Left ventricle myocardium inferior (tissue), 1 donor: ENCODE measurements at regions not wholly inside any gene's neighbourhood (a gene's known extent, or its start where the extent isn't known, plus 50 kb on each side); places are given as distances from the start of the nearest gene placed in this dataset.

ENCODE experiments used
- DNase-seq: peaks from one replicate; pipeline ENCODE4 v3.0.0-alpha.2; 2020
- H3K27ac ChIP-seq: fragments of 200-600 bp; replicated peaks from 2 replicates; pipeline ENCODE4 v1.8.0; 2021
- H3K27me3 ChIP-seq: fragments of 200-600 bp; 2 replicates; pipeline ENCODE4 v1.8.0; 2021; ENCODE audit warnings: low read depth
- H3K36me3 ChIP-seq: fragments of 200-600 bp; 2 replicates; pipeline ENCODE4 v1.8.0; 2021
- H3K4me1 ChIP-seq: fragments of 200-600 bp; 2 replicates; pipeline ENCODE4 v1.8.0; 2021
- H3K4me3 ChIP-seq: fragments of 200-600 bp; 2 replicates; pipeline ENCODE4 v1.8.0; 2021; ENCODE audit warnings: mild to moderate bottlenecking, moderate library complexity
- H3K9me3 ChIP-seq: fragments of 200-600 bp; replicated peaks from 2 replicates; pipeline ENCODE4 v1.8.0; 2021
- CTCF ChIP-seq: fragments of 200-600 bp; IDR thresholded peaks from 2 replicates; pipeline ENCODE4 v1.8.0; 2021; ENCODE audit warnings: antibody characterized with exemption, mild to moderate bottlenecking, borderline replicate concordance
- intact Hi-C: fragments of 100-400 bp; cut with micrococcal nuclease; formaldehyde crosslinking; loops from one replicate; pipeline ENCODE4 v1.11.0; 2022
- donor health status: DM: no; HTN: yes; CAD: no; lungs with severe emphysema.

GRCh38 chr12:85573635-85574214, 262.5 kb downstream of the RASSF9 start:
- intact Hi-C loops, result loop anchor here (2.0 kb wide), 1 partner anchor 293 kb away; no protein-coding TSS in a partner anchor
- Histone ChIP-seq H3K27ac (no peak overlapping the region), H3K4me1 (no peaks in the 10 kb centered on the region), H3K36me3 (no peaks in the 10 kb centered on the region), H3K27me3 (no peaks in the 10 kb centered on the region), H3K9me3 (no peaks in the 10 kb centered on the region), H3K4me3 (no peak overlapping the region)
- DNase-seq, result no peak
- TF ChIP-seq CTCF, result no peak

DNA sequence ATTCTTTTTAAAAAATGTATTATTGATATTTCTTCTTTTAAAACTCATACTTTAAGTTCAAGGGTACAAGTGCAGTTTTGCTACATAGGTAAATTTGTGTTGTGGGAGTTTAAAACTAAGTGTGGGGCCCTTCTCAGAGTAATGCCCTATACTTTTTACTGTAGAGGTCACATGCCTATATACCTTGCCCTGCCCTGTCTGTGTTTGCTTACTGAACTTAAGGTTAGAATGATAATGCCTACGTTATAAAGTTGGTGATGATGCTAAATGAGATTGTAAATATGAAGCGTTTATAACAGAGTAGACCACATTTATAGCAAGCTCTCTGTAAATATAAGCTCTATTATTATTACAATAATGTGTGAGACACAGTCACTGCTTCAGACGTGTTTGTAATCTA, 261.9 kb downstream of the RASSF9 start:
- Histone ChIP-seq H3K27ac (no peak overlapping the region), H3K36me3 (no peaks in the 10 kb centered on the region), H3K9me3 (no peaks in the 10 kb centered on the region), H3K4me1 (no peaks in the 10 kb centered on the region), H3K4me3 (no peak overlapping the region), H3K27me3 (no peaks in the 10 kb centered on the region)
- intact Hi-C loops, result loop anchor here (2.0 kb wide), 1 partner anchor 293 kb away; no protein-coding TSS in a partner anchor
- no peak for TF ChIP-seq CTCF
- no peak for DNase-seq

DNA sequence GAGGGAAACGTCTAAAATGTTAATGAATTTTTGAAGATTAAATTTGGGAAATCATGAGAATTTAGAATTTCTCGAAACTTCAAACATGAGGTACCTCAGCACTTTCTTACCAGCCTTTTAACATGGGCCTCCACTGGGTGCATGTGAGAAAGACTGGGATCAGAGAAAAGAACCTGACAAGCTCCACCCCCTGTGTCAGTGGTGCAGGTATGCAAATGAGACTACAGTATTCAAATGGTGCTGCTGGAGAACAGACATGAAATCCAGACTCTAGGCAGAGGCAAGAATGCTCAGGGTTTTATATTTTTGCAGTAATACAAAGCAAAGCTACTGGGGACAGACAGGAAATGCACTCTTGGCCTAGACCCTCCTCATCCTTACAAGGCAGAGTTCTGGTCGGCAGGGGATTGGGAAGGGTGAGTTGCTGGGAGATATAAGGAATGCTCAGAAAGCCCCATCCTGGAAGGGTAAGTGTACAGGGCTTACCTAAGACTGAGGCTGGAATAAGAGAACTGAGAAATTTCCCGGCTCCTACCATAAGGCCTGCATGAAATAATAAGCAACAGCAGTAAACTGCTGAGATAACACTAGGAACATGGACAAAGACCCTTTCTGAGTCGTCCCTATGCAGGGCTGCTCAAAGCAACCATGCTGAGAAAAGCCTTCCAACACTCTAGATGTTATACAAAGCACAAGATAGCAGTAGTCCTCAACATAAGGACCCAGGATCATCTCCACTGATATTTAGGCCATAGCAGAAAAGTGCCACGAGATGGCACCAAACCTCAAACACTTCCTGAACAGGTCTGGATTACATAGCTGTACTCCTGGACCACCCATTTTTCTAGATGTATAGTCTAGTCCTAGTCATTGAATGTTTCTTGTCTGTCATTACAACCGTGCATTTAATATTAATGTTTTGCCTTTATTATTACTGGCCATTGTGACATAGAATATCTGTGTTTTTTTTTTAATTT, 260.8 kb downstream of the RASSF9 start:
- intact Hi-C loops, result loop anchor here (2.0 kb wide), 1 partner anchor 291 kb away; no protein-coding TSS in a partner anchor
- H3K9me3 ChIP-seq, result no peaks in the 10 kb centered on the region
- H3K36me3 ChIP-seq, result no peaks in the 10 kb centered on the region
- no peaks in the 10 kb centered on the region for H3K27me3 ChIP-seq
- H3K27ac ChIP-seq, result no peak overlapping the region
- peak; percentile 28 for DNase-seq
- H3K4me3 ChIP-seq, result no peak overlapping the region
- peak; percentile 83 for TF ChIP-seq CTCF
- no peaks in the 10 kb centered on the region for H3K4me1 ChIP-seq

DNA sequence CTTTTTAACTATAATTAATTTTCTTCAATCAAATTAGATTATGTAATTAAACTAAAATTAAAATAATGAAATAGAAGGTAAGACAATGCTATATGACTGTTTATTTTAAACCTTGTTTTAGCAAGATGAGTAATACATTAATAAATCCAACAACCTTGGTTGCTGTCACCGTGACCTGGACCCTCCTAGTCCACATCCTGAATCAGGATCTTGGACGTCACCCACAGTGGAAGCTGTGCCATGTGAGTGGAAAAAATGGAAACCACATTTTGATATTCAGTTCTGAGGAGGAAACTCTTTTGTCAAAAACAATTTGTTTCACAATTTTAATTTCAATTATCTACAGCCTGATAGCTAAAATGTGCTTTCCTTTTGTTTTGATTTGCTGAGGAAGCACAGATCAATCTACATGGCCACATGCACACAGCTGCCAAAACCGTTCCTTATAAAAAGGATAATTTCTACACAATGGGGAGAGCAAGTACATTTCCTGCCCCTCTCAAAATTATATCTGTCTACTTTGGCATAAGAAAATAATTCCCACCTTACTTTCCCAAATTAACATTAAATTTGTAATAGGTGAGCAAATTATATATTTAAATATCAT, 255.5 kb downstream of the RASSF9 start:
- TF ChIP-seq CTCF, result no peak
- DNase-seq, result no peak
- H3K4me3 ChIP-seq, result no peak overlapping the region
- no peaks in the 10 kb centered on the region for H3K27me3 ChIP-seq
- intact Hi-C loops, result no loop called here
- H3K27ac ChIP-seq, result peak overlapping the region; percentile 4
- H3K4me1 ChIP-seq, result no peaks in the 10 kb centered on the region
- H3K36me3 ChIP-seq, result no peaks in the 10 kb centered on the region
- H3K9me3 ChIP-seq, result no peaks in the 10 kb centered on the region

DNA sequence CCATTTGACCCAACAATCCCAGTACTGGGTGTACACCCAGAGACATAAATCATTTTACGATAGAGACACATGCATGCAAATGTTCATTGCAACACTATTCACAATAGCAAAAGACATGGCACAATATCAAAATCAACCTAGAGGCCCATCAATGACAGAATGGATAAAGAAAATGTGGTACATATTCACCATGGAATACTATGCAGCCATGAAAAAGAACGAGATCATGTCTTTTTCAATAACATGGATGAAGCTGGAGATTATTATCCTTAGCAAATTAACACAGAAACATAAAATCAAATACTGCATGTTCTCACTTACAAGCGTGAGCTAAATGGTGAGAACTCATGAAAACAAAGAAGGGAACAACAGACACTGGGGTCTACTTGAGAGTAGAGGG, 249.1 kb downstream of the RASSF9 start:
- Histone ChIP-seq H3K9me3 (peaks cover 5% of the 10 kb centered on the region), H3K27ac (no peak overlapping the region), H3K4me1 (no peaks in the 10 kb centered on the region), H3K4me3 (no peak overlapping the region), H3K36me3 (no peaks in the 10 kb centered on the region), H3K27me3 (no peaks in the 10 kb centered on the region)
- intact Hi-C loops, result no loop called here
- DNase-seq, result no peak
- TF ChIP-seq CTCF, result no peak
